IMR-90 (cell line): ENCODE measurements at regions not wholly inside any gene's neighbourhood (a gene's known extent, or its start where the extent isn't known, plus 50 kb on each side); places are given as distances from the start of the nearest gene placed in this dataset.

Experiments
- ATAC-seq: fragments of 200-7000 bp; cut with Tn5 transposase; 2 replicates; pipeline ENCODE4 v1.9.1; 2020; ENCODE audit warnings: low read depth, mild to moderate bottlenecking, moderate library complexity
- BruUV-seq: library from RNA; stranded (reverse); fragments of 400-500 nt; replicated peaks from 2 replicates; lab custom pipeline; 2021; lab: Mats Ljungman, UMichigan
- CTCF ChIA-PET: fragments of 300-600 bp; formaldehyde crosslinking; extraction: SDS; loops from one replicate; lab custom pipeline; 2021; ENCODE audit warnings: antibody characterized with exemption; lab: Yijun Ruan, JAX
- POLR2A ChIA-PET: fragments of 300-600 bp; sonication (Branson Sonifier 250); formaldehyde crosslinking; loops from one replicate; lab custom pipeline; 2022; ENCODE audit warnings: antibody characterized with exemption; ENCODE audit not compliant: unreplicated experiment; lab: Charles Lee
- DNase-seq: peaks from one replicate; pipeline ENCODE4 v3.0.0; 2013
- H2AFZ ChIP-seq: replicated peaks from 2 replicates; pipeline ENCODE3; 2013; ENCODE audit warnings: low read length, mild to moderate bottlenecking; ENCODE audit not compliant: poor library complexity
- H2AK5ac ChIP-seq: 2 replicates; pipeline ENCODE4 v1.6.1; 2013; ENCODE audit warnings: low read depth, low read length, inconsistent platforms
- H2AK9ac ChIP-seq: replicated peaks from 2 replicates; pipeline ENCODE3; 2013; ENCODE audit warnings: mild to moderate bottlenecking, low read depth, low read length, moderate library complexity; ENCODE audit not compliant: poor library complexity
- H2BK120ac ChIP-seq: 2 replicates; pipeline ENCODE4 v1.6.1; 2013; ENCODE audit warnings: low read depth, low read length, inconsistent platforms
- H2BK15ac ChIP-seq: 3 replicates; pipeline ENCODE4 v1.6.1; 2013; ENCODE audit warnings: low read depth, low read length, inconsistent platforms
- H2BK20ac ChIP-seq: 2 replicates; pipeline ENCODE4 v1.6.1; 2013; ENCODE audit warnings: low read depth, mild to moderate bottlenecking, inconsistent platforms, low read length, moderate library complexity
- H2BK5ac ChIP-seq: 2 replicates; pipeline ENCODE4 v1.6.1; 2013; ENCODE audit warnings: mild to moderate bottlenecking, low read depth, low read length, inconsistent platforms; ENCODE audit not compliant: poor library complexity, severe bottlenecking
- H3K14ac ChIP-seq: replicated peaks from 2 replicates; pipeline ENCODE4 v1.6.1; 2013; ENCODE audit warnings: low read depth, low read length, inconsistent platforms
- H3K18ac ChIP-seq: 2 replicates; pipeline ENCODE4 v1.6.1; 2013; ENCODE audit warnings: low read depth, low read length, control low read depth
- H3K23ac ChIP-seq: 2 replicates; pipeline ENCODE4 v1.6.1; 2013; ENCODE audit warnings: low read depth, low read length, inconsistent platforms
- H3K27ac ChIP-seq: 2 replicates; pipeline ENCODE4 v1.5.1; 2013; ENCODE audit warnings: mild to moderate bottlenecking, control low read depth, low read length; ENCODE audit not compliant: insufficient read depth
- H3K27me3 ChIP-seq: 2 replicates; pipeline ENCODE4 v1.6.1; 2013; ENCODE audit warnings: low read length; ENCODE audit not compliant: control insufficient read depth, insufficient read depth
- H3K36me3 ChIP-seq: 2 replicates; pipeline ENCODE4 v1.6.1; 2013; ENCODE audit warnings: low read length, mixed read lengths; ENCODE audit not compliant: control insufficient read depth, insufficient read depth
- H3K4ac ChIP-seq: 2 replicates; pipeline ENCODE4 v1.6.1; 2013; ENCODE audit warnings: low read depth, low read length, inconsistent platforms
- H3K4me1 ChIP-seq: 2 replicates; pipeline ENCODE4 v1.6.1; 2013; ENCODE audit warnings: low read length, mixed read lengths; ENCODE audit not compliant: control insufficient read depth, insufficient read depth
- H3K4me2 ChIP-seq: 2 replicates; pipeline ENCODE4 v1.6.1; 2013; ENCODE audit warnings: low read depth, mild to moderate bottlenecking, control low read depth, low read length, moderate library complexity
- H3K4me3 ChIP-seq: 2 replicates; pipeline ENCODE4 v1.5.1; 2013; ENCODE audit warnings: low read depth, mild to moderate bottlenecking, control low read depth, low read length, moderate library complexity; ENCODE audit not compliant: insufficient read depth
- H3K56ac ChIP-seq: 2 replicates; pipeline ENCODE4 v1.6.1; 2013; ENCODE audit warnings: low read length, inconsistent platforms; ENCODE audit not compliant: insufficient read depth; ENCODE audit errors: extremely low read depth
- H3K79me1 ChIP-seq, 2 experiments: 2 replicates each; pipeline ENCODE4 v1.6.1; 2013; ENCODE audit warnings: low read length in 2 of 2, inconsistent platforms in 1 of 2, low read depth in 1 of 2
- H3K9ac ChIP-seq: 2 replicates; pipeline ENCODE4 v1.6.1; 2013; ENCODE audit warnings: low read depth, low read length, control low read depth
- H3K9me1 ChIP-seq: 2 replicates; pipeline ENCODE4 v1.6.1; 2013; ENCODE audit warnings: low read length, inconsistent platforms; ENCODE audit not compliant: insufficient read depth
- H3K9me3 ChIP-seq: 2 replicates; pipeline ENCODE4 v1.6.1; 2013; ENCODE audit warnings: low read length; ENCODE audit not compliant: control insufficient read depth, insufficient read depth
- H4K20me1 ChIP-seq: 2 replicates; pipeline ENCODE4 v1.6.1; 2013; ENCODE audit warnings: low read length, inconsistent platforms; ENCODE audit not compliant: insufficient read depth
- H4K5ac ChIP-seq: 2 replicates; pipeline ENCODE4 v1.6.1; 2013; ENCODE audit warnings: mild to moderate bottlenecking, low read depth, low read length, control low read depth
- H4K8ac ChIP-seq, 2 experiments: 2 replicates each; pipeline ENCODE4 v1.6.1; 2013; ENCODE audit warnings: low read depth in 2 of 2, low read length in 2 of 2, control low read depth in 1 of 2, inconsistent platforms in 1 of 2
- H4K91ac ChIP-seq: 2 replicates; pipeline ENCODE4 v1.6.1; 2013; ENCODE audit warnings: low read depth, low read length, inconsistent platforms; ENCODE audit not compliant: insufficient read depth
- CTCF ChIP-seq: conservative IDR thresholded peaks from 2 replicates; pipeline ENCODE4 v1.5.1; 2012; ENCODE audit warnings: mild to moderate bottlenecking, low read depth, low read length, improper control_type of control experiment
- FOS ChIP-seq: fragments of 150-350 bp; IDR thresholded peaks from 2 replicates; pipeline ENCODE4 v1.6.1; 2016; ENCODE audit warnings: low read depth, low read length
- MAFK ChIP-seq: IDR thresholded peaks from 2 replicates; pipeline ENCODE4 v1.6.1; 2012; ENCODE audit warnings: low read depth, low read length, improper control_type of control experiment
- NFE2L2 ChIP-seq: fragments of 150-350 bp; IDR thresholded peaks from 2 replicates; pipeline ENCODE4 v1.6.1; 2016; ENCODE audit warnings: low read depth, mild to moderate bottlenecking, low read length
- USF2 ChIP-seq: fragments of 150-350 bp; IDR thresholded peaks from 2 replicates; pipeline ENCODE4 v1.6.1; 2017; ENCODE audit warnings: mild to moderate bottlenecking, antibody characterized with exemption, low read length, low read depth
- WGBS, 2 experiments: methylation state at CpG; one replicate each; pipeline versions ENCODE4 v1.1.5 to v1.1.7; 2013; ENCODE audit warnings: missing lambda C conversion rate in 2 of 2; ENCODE audit not compliant: insufficient read length in 1 of 2; ENCODE audit errors: extremely low coverage in 2 of 2; 5-methylcytosine and 5-hydroxymethylcytosine counted together
- dilution Hi-C: fragments of 300-500 bp; cut with HindIII; formaldehyde crosslinking; loops from one replicate; pipeline ENCODE4 v1.14.3; 2018; ENCODE audit warnings: low sequenced_read_pairs; ENCODE audit not compliant: unreplicated experiment
- in situ Hi-C: fragments of 300-500 bp; cut with MboI; formaldehyde crosslinking; loops from 3 replicates; pipeline ENCODE4 v1.14.3; 2019; ENCODE audit warnings: low sequenced_read_pairs, inconsistent platforms, mixed read lengths
- intact Hi-C: fragments of 100-400 bp; cut with micrococcal nuclease; formaldehyde crosslinking; loops from 2 replicates; pipeline ENCODE4 v1.10.0; 2022

- CTCF ChIA-PET, result interaction anchor here (0.7 kb wide), 1 partner anchor 12 kb away, joined by 5 read pairs; no protein-coding TSS in a partner anchor
- Histone ChIP-seq H2AK9ac (no peak overlapping the region), H3K27ac (no peak overlapping the region), H4K5ac (no peak overlapping the region), H3K79me1 (no peaks in the 10 kb centered on the region), H3K56ac (no peak overlapping the region), H4K8ac (no peak overlapping the region), H3K9me1 (no peaks in the 10 kb centered on the region), H4K20me1 (no peaks in the 10 kb centered on the region), H3K9ac (no peak overlapping the region), H3K36me3 (no peaks in the 10 kb centered on the region), H4K91ac (no peak overlapping the region), H2BK5ac (no peak overlapping the region), H2BK15ac (no peak overlapping the region), H3K4ac (no peak overlapping the region), H2BK120ac (no peak overlapping the region), H3K23ac (no peak overlapping the region), H3K9me3 (no peaks in the 10 kb centered on the region), H2BK20ac (no peak overlapping the region), H3K27me3 (no peaks in the 10 kb centered on the region), H3K14ac (no peak overlapping the region), H2AFZ (no peak overlapping the region), H3K4me2 (no peak overlapping the region), H3K18ac (no peak overlapping the region), H2AK5ac (no peak overlapping the region), H3K4me3 (no peak overlapping the region), H3K4me1 (no peaks in the 10 kb centered on the region)
- WGBS, 2 experiments, result no CpG with 5 or more reads among the region's 1 CpG
- in situ Hi-C loops (no loop called here), intact Hi-C loops (loop anchor here (5.0 kb wide), 1 partner anchor 155 kb away; no protein-coding TSS in a partner anchor), dilution Hi-C loops (no loop called here)
- POLR2A ChIA-PET, result no interaction called here
- no peak for DNase-seq
- no peak for ATAC-seq
- TF ChIP-seq FOS (no peak), NFE2L2 (no peak), USF2 (no peak), MAFK (no peak), CTCF (no peak)
- no TSS peak for BruUV-seq
These were observed 356.2 kb upstream of the CD180 start for GRCh38 chr5:67552773-67553172.
